HG03575 (cell line): ENCODE measurements at regions not wholly inside any gene's neighbourhood (a gene's known extent, or its start where the extent isn't known, plus 50 kb on each side); places are given as distances from the start of the nearest gene placed in this dataset.

ENCODE experiments used
- ATAC-seq: cut with Tn5 transposase; IDR thresholded peaks from one replicate; pipeline ENCODE4 v1.9.1; 2021; ENCODE audit not compliant: unreplicated experiment, insufficient number of reproducible peaks, low FRiP score; ENCODE audit errors: extremely low read depth

GRCh38 chr9:28207657-28208056, 634.4 kb upstream of the C9orf72 start:
- ATAC-seq: no peak

- no peak for ATAC-seq
Observed at GRCh38 chr9:28209130-28209529, 635.8 kb upstream of the C9orf72 start.

GRCh38 chr9:28212979-28213378, 639.7 kb upstream of the C9orf72 start:
- no peak for ATAC-seq

GRCh38 chr9:28215536-28216299, 642.4 kb upstream of the C9orf72 start:
- no peak for ATAC-seq

GRCh38 chr9:28232686-28233085, 659.4 kb upstream of the C9orf72 start:
- no peak for ATAC-seq

- no peak for ATAC-seq
Observed at GRCh38 chr9:28234133-28234893, 661.0 kb upstream of the C9orf72 start.

- no peak for ATAC-seq
Observed at GRCh38 chr9:28234894-28235277, 661.6 kb upstream of the C9orf72 start.

- ATAC-seq: no peak
Observed at GRCh38 chr9:28249424-28249823, 676.1 kb upstream of the C9orf72 start.

GRCh38 chr9:28255174-28255573, 681.9 kb upstream of the C9orf72 start:
- ATAC-seq: no peak

- no peak for ATAC-seq
Observed at GRCh38 chr9:28260330-28260729, 687.0 kb upstream of the C9orf72 start.

- no peak for ATAC-seq
Observed at GRCh38 chr9:28264368-28264767, 691.1 kb upstream of the C9orf72 start.

GRCh38 chr9:28267351-28267750, 694.1 kb upstream of the C9orf72 start:
- no peak for ATAC-seq

GRCh38 chr9:28270156-28270555, 696.9 kb upstream of the C9orf72 start:
- ATAC-seq: no peak

- ATAC-seq: no peak
Observed at GRCh38 chr9:28272127-28272526, 698.8 kb upstream of the C9orf72 start.

- no peak for ATAC-seq
Observed at GRCh38 chr9:28287455-28287854, 714.2 kb upstream of the C9orf72 start.

GRCh38 chr9:28289746-28290145, 716.5 kb upstream of the C9orf72 start:
- ATAC-seq: no peak

GRCh38 chr9:28293369-28294090, 720.2 kb upstream of the C9orf72 start:
- no peak for ATAC-seq

- ATAC-seq: no peak
Observed at GRCh38 chr9:28301281-28301680, 728.0 kb upstream of the C9orf72 start.

- no peak for ATAC-seq
Observed at GRCh38 chr9:28317745-28318144, 744.5 kb upstream of the C9orf72 start.

- no peak for ATAC-seq
Observed at GRCh38 chr9:28318515-28318914, 745.2 kb upstream of the C9orf72 start.
